HCT116 (cell line): ENCODE measurements at regions not wholly inside any gene's neighbourhood (a gene's known extent, or its start where the extent isn't known, plus 50 kb on each side); places are given as distances from the start of the nearest gene placed in this dataset.

ENCODE experiments used
- CBX3 ChIP-seq: IDR thresholded peaks from 2 replicates; pipeline ENCODE4 v1.6.1; 2012; ENCODE audit warnings: low read depth
- CEBPB ChIP-seq: IDR thresholded peaks from 2 replicates; pipeline ENCODE4 v1.6.1; 2012; ENCODE audit warnings: low read depth
- CTCF ChIP-seq, 3 experiments: fragments of 200-600 bp in 1 of 3; sonication (generic) in 1 of 3; IDR thresholded peaks in 2 of 3; conservative IDR thresholded peaks in 1 of 3; 2 replicates each; pipeline ENCODE4 v1.5.1; 2012 to 2017; ENCODE audit warnings: low read depth in 2 of 3, low read length in 2 of 3, antibody characterized with exemption in 1 of 3, borderline replicate concordance in 1 of 3, control low read depth in 1 of 3, mild to moderate bottlenecking in 1 of 3, mixed read lengths in 1 of 3, mixed run types in 1 of 3, moderate library complexity in 1 of 3; ENCODE audit not compliant: insufficient read depth in 1 of 3
- ELF1 ChIP-seq: IDR thresholded peaks from 2 replicates; pipeline ENCODE4 v1.6.1; 2012; ENCODE audit warnings: low read depth, borderline replicate concordance
- EZH2phosphoT487 ChIP-seq: fragments of 200-600 bp; IDR thresholded peaks from 2 replicates; pipeline ENCODE4 v1.6.1; 2018; ENCODE audit warnings: antibody characterized with exemption, borderline replicate concordance
- JUND ChIP-seq: IDR thresholded peaks from 2 replicates; pipeline ENCODE4 v1.6.1; 2012
- POLR2AphosphoS5 ChIP-seq: IDR thresholded peaks from 2 replicates; pipeline ENCODE4 v1.6.1; 2011; ENCODE audit warnings: mild to moderate bottlenecking, low read depth, low read length, moderate library complexity
- RAD21 ChIP-seq: IDR thresholded peaks from 2 replicates; pipeline ENCODE4 v1.6.1; 2012; ENCODE audit warnings: low read depth, mild to moderate bottlenecking
- SP1 ChIP-seq: IDR thresholded peaks from 2 replicates; pipeline ENCODE4 v1.6.1; 2012; ENCODE audit warnings: low read depth
- ZNF274 ChIP-seq: fragments of 200-500 bp; sonication (Bioruptor generic); IDR thresholded peaks from 2 replicates; pipeline ENCODE4 v1.6.1; 2014; ENCODE audit warnings: mild to moderate bottlenecking, low read depth, low read length, inconsistent platforms
- TF ChIP-seq, protein P1 (sequence below): IDR thresholded peaks from 2 replicates; pipeline ENCODE4 v1.6.1; 2011; ENCODE audit warnings: mild to moderate bottlenecking, low read length, moderate library complexity; ENCODE audit not compliant: insufficient replicate concordance; ENCODE audit errors: extremely low read depth

DNA sequence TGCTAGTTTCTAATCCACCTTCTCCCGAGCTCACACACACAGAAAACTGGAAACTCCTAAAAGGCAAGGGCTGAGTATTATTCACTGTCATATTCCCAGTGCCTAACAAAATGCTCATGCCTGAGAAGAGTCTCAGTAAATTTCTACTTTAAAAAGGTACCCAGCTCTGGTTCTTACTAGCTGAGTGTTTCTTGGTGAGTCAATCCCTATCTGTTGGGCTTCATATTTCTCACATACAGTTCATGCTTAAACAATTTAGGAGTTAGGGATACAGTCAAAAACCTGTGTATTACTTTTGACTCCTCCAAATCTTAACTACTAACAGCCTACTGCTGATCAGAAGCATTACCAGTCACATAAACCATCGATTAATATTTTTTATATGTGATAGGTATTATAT lies 204.9 kb downstream of the EN1 start:
- TF ChIP-seq JUND, result no peak
- no peak for TF ChIP-seq POLR2AphosphoS5
- TF ChIP-seq CTCF (IDR thresholded peaks at IDR 0.05 in 2 of 3, conservative IDR thresholded peaks at IDR 0.05 in 1 of 3; ENCODE audit: borderline replicate concordance in 1 of 3, insufficient read depth in 1 of 3, low read depth in 2 of 3, low read length in 2 of 3), result no peak
- no peak for TF ChIP-seq CBX3
- TF ChIP-seq, protein P1, sequence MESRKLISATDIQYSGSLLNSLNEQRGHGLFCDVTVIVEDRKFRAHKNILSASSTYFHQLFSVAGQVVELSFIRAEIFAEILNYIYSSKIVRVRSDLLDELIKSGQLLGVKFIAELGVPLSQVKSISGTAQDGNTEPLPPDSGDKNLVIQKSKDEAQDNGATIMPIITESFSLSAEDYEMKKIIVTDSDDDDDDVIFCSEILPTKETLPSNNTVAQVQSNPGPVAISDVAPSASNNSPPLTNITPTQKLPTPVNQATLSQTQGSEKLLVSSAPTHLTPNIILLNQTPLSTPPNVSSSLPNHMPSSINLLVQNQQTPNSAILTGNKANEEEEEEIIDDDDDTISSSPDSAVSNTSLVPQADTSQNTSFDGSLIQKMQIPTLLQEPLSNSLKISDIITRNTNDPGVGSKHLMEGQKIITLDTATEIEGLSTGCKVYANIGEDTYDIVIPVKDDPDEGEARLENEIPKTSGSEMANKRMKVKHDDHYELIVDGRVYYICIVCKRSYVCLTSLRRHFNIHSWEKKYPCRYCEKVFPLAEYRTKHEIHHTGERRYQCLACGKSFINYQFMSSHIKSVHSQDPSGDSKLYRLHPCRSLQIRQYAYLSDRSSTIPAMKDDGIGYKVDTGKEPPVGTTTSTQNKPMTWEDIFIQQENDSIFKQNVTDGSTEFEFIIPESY, result no peak
- TF ChIP-seq ELF1, result no peak
- no peak for TF ChIP-seq CEBPB
- TF ChIP-seq ZNF274, result no peak
- no peak for TF ChIP-seq EZH2phosphoT487
- TF ChIP-seq RAD21, result no peak
- no peak for TF ChIP-seq SP1
